Ascending aorta (tissue), 2 donors: ENCODE measurements at regions not wholly inside any gene's neighbourhood (a gene's known extent, or its start where the extent isn't known, plus 50 kb on each side); places are given as distances from the start of the nearest gene placed in this dataset.

Source experiments
- DNase-seq, 2 donors: peaks; one replicate each; pipeline ENCODE4 v3.0.0-alpha.2; 2019; ENCODE audit warnings: low spot score in 2 of 2
- H3K27ac ChIP-seq, 2 donors: fragments of 200-600 bp; sonication (generic); one replicate each; pipeline ENCODE4 v1.5.1; 2016 to 2017; ENCODE audit warnings: mild to moderate bottlenecking in 1 of 2
- H3K27me3 ChIP-seq: fragments of 200-600 bp; sonication (generic); one replicate; pipeline ENCODE4 v1.5.1; 2017
- H3K36me3 ChIP-seq, 2 donors: fragments of 200-600 bp; sonication (generic); one replicate each; pipeline ENCODE4 v1.5.1; 2016
- H3K4me1 ChIP-seq, 2 donors: fragments of 200-600 bp; sonication (generic); one replicate each; pipeline ENCODE4 v1.5.1; 2016 to 2017; ENCODE audit warnings: mild to moderate bottlenecking in 1 of 2
- H3K4me3 ChIP-seq, 2 donors: fragments of 200-600 bp; sonication (generic); one replicate each; pipeline ENCODE4 v1.5.1; 2016 to 2017; ENCODE audit warnings: mild to moderate bottlenecking in 1 of 2
- H3K9me3 ChIP-seq, 2 donors: fragments of 200-600 bp; sonication (generic); one replicate each; pipeline ENCODE4 v1.5.1; 2016
- intact Hi-C: fragments of 100-400 bp; cut with DNase I; formaldehyde crosslinking; loops from one replicate; pipeline ENCODE4 v1.15.1; 2023
- TF ChIP-seq, protein P1 (sequence below), 3 experiments: fragments of 200-600 bp in 2 of 3; fragments of 450-650 bp in 1 of 3; sonication (generic) in 2 of 3; IDR thresholded peaks; one replicate each; pipeline ENCODE4 v1.5.1; 2016 to 2019; ENCODE audit warnings: antibody characterized with exemption in 3 of 3, mild to moderate bottlenecking in 1 of 3, moderate library complexity in 1 of 3

DNA sequence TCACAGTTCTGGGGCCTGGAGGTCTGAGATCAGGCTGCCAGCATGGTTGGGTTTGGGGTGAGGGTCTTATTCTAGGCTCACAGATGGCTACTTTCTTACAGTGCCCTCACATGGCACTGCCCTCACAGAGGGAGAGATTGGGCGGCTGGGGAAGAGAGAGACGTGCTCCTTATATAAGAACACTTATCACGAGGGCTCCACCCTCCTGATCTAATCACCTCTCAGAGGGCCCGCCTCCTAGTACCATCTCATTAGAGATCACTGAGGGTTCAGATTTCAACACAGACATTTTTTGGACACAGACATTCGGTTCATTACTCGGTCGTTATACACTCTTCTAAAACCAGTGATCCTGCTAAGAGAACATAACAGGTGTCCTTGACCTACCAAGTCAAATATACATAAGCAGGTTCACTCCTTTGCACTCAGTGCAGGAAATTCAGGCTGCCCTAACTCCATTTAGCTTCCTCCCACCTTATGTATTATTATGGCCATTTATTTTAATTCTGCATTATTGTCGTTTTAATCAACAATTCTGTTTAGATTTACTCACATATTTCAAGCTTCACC, 121.7 kb downstream of the ICE1 start:
- Histone ChIP-seq H3K4me3 (no peak overlapping the region), H3K36me3 (no peaks in the 10 kb centered on the region), H3K27ac (no peak overlapping the region), H3K27me3 (no peaks in the 10 kb centered on the region), H3K9me3 (no peaks in the 10 kb centered on the region), H3K4me1 (no peaks in the 10 kb centered on the region)
- intact Hi-C loops = no loop called here
- no peak for DNase-seq
- TF ChIP-seq, protein P1, sequence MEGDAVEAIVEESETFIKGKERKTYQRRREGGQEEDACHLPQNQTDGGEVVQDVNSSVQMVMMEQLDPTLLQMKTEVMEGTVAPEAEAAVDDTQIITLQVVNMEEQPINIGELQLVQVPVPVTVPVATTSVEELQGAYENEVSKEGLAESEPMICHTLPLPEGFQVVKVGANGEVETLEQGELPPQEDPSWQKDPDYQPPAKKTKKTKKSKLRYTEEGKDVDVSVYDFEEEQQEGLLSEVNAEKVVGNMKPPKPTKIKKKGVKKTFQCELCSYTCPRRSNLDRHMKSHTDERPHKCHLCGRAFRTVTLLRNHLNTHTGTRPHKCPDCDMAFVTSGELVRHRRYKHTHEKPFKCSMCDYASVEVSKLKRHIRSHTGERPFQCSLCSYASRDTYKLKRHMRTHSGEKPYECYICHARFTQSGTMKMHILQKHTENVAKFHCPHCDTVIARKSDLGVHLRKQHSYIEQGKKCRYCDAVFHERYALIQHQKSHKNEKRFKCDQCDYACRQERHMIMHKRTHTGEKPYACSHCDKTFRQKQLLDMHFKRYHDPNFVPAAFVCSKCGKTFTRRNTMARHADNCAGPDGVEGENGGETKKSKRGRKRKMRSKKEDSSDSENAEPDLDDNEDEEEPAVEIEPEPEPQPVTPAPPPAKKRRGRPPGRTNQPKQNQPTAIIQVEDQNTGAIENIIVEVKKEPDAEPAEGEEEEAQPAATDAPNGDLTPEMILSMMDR (IDR thresholded peaks at IDR 0.05) = no peak

DNA sequence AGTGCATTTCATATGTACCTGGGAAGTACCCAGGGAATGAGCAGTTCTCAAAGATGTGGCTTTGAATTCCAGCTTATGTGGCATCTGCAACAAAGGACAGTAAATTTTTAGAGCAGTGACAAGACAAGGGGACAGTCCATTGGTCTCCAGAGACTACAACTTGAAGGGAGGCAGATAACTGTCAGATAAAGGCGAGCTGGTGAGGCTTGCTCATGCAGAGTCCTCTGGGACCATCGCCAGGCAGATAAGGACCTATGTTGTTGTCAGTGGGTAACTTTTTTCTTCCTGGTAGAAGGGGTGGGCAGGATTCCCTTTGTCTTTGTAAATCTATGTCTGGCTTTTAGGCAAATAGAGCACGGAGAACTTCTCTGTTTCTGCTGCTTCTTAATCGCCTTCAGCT, 120.2 kb downstream of the ICE1 start:
- H3K4me1 ChIP-seq = no peaks in the 10 kb centered on the region
- no peaks in the 10 kb centered on the region for H3K9me3 ChIP-seq
- H3K27me3 ChIP-seq = no peaks in the 10 kb centered on the region
- no peak overlapping the region for H3K27ac ChIP-seq
- H3K36me3 ChIP-seq = no peaks in the 10 kb centered on the region
- TF ChIP-seq, protein P1 (IDR thresholded peaks at IDR 0.05) = no peak
- no peak for DNase-seq
- H3K4me3 ChIP-seq = no peak overlapping the region
- intact Hi-C loops = no loop called here

DNA sequence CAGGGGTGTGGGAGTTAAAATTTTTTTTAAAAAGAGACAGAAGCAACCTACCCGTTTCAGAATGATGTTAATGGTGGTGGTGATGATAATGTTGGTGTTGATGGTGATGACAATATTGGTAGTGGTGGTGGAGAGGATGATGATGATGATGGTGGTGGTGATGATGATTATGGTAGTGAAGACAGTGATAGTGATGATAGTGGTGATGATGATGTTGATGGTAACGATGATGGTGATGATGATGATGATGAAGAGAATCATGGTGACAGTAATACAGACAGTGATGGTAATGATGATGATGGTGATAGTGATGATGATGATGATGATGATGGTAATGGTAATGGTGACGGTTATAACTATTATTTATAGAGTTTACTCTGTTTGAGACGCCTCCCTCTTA, 117.6 kb downstream of the ICE1 start:
- DNase-seq = no peak
- no peak overlapping the region for H3K27ac ChIP-seq
- H3K4me1 ChIP-seq = no peaks in the 10 kb centered on the region
- no peak overlapping the region for H3K4me3 ChIP-seq
- TF ChIP-seq, protein P1 (IDR thresholded peaks at IDR 0.05) = no peak
- no peaks in the 10 kb centered on the region for H3K9me3 ChIP-seq
- H3K27me3 ChIP-seq = no peaks in the 10 kb centered on the region
- intact Hi-C loops = no loop called here
- H3K36me3 ChIP-seq = no peaks in the 10 kb centered on the region
